Fibroblast of villous mesenchyme (primary cell): ENCODE measurements at regions not wholly inside any gene's neighbourhood (a gene's known extent, or its start where the extent isn't known, plus 50 kb on each side); places are given as distances from the start of the nearest gene placed in this dataset.

Source experiments
- DNase-seq: peaks from one replicate; pipeline ENCODE4 v3.0.0-alpha.2; 2010; ENCODE audit warnings: low read depth
- H3K4me3 ChIP-seq: 2 replicates; pipeline ENCODE4 v1.5.1; 2011; ENCODE audit warnings: low read depth, mild to moderate bottlenecking, low read length
- TF ChIP-seq, protein P1 (sequence below): IDR thresholded peaks from 2 replicates; pipeline ENCODE4 v1.5.1; 2012; ENCODE audit warnings: low read depth, mild to moderate bottlenecking, low read length; ENCODE audit not compliant: insufficient read depth

DNA sequence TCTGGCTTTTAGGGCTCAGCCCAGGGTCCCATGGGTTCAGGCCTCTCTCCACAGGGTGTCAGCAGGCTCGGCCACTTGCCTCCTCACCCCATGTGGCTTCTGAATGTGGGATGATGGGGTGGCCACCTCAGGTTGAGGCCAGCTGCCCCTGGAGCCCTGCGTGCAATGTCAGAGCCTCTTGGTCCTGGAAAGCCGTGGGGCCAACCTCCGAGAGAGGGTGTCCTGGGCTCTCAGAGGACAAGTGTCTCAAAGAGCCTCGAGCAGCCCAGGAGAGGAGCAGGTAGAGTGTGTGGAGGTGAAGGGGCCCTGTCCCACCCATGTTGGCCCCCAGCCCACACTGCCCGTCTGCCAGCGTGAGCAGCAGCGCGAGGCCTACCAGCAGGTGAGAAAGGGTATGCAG lies 86.0 kb downstream of the PLXNA1 start:
- TF ChIP-seq, protein P1, sequence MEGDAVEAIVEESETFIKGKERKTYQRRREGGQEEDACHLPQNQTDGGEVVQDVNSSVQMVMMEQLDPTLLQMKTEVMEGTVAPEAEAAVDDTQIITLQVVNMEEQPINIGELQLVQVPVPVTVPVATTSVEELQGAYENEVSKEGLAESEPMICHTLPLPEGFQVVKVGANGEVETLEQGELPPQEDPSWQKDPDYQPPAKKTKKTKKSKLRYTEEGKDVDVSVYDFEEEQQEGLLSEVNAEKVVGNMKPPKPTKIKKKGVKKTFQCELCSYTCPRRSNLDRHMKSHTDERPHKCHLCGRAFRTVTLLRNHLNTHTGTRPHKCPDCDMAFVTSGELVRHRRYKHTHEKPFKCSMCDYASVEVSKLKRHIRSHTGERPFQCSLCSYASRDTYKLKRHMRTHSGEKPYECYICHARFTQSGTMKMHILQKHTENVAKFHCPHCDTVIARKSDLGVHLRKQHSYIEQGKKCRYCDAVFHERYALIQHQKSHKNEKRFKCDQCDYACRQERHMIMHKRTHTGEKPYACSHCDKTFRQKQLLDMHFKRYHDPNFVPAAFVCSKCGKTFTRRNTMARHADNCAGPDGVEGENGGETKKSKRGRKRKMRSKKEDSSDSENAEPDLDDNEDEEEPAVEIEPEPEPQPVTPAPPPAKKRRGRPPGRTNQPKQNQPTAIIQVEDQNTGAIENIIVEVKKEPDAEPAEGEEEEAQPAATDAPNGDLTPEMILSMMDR, result no peak
- no peak for DNase-seq

DNA sequence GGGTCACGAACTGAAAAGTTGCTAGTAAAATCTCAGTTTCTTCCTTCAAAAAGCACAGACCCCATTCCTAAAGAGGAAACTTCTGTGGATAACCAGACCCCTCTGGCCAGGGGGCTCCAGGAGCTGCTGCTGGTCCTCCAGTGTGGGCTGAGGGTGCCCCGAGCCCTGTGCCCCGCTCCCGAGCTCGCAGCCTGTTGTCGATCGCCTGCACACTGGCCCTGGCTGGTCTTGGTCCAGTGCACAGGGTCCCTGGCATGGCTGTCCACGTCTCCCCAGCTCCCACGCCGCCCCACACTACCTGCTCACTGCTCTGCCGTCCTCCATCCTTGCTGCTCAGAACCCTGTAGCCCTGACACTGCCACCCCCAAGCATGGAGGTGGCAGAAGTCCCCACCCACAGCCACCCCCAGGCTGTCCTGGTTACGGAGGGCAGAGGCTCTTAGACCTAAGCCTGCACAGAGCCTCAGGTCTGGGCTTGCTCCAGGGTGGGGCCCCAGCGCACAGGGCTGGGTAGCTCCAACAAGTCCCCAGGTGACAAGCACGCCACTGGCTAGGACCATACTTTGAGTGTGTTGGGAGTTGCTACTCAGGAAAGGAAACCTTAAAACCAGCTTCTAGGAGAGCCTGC lies 87.0 kb downstream of the PLXNA1 start:
- TF ChIP-seq, protein P1, result no peak
- DNase-seq, result no peak
- H3K4me3 ChIP-seq, result no peak overlapping the region

More for the DNA sequence above, 86.0 kb downstream of the PLXNA1 start:
- H3K4me3 ChIP-seq, result no peak overlapping the region

DNA sequence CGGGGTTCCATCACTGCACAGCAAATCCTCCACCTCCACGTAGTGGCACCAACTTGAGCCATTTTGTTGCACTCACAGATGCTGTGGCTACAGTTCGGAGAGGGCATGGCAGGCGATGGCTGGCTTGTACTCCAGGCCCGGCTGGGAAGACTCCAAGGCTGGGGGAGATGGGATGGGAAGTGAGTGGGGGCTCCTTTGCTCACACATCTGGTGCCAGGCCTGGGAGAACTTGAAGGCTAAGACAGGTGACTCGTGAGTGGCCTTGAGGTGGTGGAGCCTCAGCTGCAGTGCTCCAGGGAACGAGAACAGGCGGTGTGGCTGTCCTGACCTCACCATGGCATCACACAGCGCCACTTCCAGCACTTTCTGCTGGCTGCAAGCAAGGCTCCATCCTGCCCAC lies 87.9 kb downstream of the PLXNA1 start:
- no peak overlapping the region for H3K4me3 ChIP-seq
- no peak for DNase-seq
- TF ChIP-seq, protein P1, result no peak

DNA sequence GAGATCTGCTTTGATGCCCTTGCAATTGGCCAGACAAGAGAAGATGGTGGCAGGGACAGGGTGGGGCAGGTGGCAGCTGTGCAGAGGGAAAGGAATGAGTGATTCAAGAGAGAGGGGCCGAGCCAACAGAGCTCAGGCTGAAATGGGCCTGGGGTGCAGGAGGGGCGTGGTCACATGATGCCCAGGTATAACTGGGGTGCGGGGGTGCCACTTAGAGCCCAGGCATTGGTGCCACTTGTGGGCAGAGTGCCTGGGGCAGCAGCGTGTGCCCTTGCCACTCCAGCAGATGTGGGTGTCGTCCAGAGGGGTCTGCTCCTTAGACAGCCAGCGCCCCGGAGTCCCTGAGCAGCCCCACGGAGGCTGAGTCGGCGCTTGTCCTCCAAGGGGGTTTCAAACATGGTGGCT lies 88.7 kb downstream of the PLXNA1 start:
- H3K4me3 ChIP-seq, result no peak overlapping the region
- no peak for DNase-seq
- TF ChIP-seq, protein P1, result no peak

DNA sequence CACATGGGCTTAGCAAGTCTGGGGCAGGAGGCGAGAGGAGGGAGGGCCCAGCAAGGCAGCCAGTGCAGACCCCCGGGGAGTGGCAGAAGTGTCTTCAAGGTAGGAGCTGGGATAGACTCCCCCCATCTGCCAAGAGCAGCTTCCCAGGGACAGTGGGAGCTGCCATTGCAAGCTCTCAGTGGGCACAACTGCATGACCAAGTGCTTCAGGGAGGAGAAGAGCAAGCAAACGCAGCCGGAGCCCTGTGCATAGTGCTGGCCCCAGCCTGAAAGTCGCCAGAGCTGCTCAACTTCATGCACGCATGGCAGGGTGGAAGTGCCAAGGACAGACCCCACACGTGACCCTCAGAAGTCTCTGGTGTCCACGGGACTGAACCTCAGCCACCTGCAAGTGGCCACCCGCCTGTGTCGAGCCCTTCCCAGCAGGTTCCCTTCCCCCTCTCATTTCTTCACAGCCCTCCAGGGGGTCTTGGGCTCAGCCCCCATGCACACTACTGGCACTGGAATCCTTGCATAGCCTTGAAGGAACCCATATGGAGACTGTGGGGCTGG lies 89.4 kb downstream of the PLXNA1 start:
- no peak for DNase-seq
- H3K4me3 ChIP-seq, result no peak overlapping the region
- TF ChIP-seq, protein P1, result no peak

DNA sequence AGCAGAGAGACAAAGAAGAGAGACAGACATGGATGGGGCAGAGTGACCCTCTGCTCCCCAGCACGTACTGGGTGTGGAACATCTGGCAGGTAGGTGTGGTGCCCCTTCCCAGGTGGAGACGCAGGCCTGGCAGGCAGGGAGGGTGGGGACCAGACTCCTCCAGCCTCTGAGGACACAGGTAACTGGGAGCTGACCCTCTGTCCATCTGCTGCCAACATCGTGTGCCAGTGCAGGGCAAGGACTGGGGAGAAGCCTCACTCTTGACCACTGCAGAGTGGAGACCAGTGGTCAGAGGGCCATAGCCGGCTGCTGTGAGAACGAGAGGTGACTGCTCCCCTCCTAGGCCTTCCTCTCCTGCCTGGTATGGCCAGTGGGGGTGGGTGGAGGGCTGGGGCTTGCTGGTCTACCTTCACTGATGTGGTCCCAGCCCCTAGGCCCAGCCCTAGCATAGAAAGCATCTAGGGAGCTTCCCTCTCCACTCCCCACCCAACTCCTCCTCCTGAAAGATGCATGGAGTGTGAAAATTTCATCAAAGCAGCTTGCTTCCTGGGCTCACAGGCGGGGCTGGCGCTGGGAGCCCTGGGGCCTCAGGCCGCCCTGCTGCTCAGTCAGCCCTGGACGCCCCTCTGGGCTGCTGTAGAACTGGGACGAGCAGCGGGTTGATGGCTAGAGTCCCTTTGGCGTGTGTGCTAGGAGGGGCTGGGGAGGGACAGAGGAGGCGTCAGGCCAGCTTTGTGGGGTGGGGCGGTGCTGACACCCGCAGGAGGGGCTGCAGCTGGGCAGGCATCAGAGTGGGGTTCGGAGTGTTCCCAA lies 90.3 kb downstream of the PLXNA1 start:
- TF ChIP-seq, protein P1, result no peak
- H3K4me3 ChIP-seq, result no peak overlapping the region
- no peak for DNase-seq
